Inflammatory macrophage treated with lipopolysaccharide for 4 hours (primary cell): ENCODE measurements at regions not wholly inside any gene's neighbourhood (a gene's known extent, or its start where the extent isn't known, plus 50 kb on each side); places are given as distances from the start of the nearest gene placed in this dataset.

Source experiments
- DNase-seq: peaks from one replicate; pipeline ENCODE4 v3.0.0-alpha.2; 2020

DNA sequence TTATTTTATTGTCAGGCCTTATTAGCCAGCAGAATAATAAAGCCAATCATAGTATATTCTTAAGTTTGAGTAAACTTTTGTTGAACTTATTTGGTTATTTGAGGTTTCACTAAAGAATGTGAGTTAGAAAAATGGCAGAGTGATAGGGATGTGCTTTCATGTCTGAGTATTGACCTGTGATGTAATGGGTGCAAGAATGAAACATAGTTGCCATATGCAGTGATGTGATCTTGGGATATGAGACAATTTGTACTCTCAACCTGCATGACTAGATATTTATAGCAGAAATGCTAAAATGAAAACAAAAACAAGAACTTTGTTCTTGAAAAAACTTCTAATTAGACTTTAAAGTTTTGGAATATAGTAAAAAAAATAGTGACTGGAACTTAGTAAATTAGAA, 97.9 kb downstream of the DISP1 start:
- DNase-seq = no peak

DNA sequence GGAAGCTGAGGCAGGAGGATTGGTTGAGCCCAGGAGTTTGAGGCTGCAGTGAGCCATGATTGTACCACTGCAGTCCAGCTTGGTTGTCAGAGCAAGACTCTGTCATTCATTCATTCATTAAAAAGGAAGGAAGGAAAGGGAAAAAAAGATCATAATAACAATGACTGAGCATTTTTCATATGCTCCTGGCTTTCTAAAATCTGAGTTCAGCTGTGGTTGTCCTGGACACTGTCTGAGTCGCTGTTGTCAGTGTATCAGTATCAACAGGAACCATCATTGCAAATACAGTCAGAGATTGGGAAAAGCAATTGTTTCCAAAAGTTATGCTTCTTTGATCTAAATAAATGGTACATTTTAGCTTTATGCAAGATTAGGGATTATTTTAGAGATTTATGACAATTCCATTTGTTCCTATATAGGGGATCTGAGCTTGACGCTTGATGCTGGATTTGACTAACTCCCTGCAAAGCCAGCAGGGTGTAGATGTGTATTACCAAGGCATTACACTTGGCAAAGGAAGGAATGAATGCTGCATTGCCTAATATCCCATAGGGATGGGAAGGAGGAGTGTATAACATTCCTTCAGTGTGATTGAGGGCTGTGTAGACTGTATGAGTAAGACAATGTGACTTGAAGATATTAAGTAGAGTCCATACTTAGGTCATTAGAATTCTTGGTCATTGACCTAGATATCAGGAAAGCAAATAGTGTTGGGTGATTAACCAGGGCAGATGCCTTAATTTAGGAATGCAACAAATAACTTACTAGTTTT, 100.2 kb downstream of the DISP1 start:
- no peak for DNase-seq

DNA sequence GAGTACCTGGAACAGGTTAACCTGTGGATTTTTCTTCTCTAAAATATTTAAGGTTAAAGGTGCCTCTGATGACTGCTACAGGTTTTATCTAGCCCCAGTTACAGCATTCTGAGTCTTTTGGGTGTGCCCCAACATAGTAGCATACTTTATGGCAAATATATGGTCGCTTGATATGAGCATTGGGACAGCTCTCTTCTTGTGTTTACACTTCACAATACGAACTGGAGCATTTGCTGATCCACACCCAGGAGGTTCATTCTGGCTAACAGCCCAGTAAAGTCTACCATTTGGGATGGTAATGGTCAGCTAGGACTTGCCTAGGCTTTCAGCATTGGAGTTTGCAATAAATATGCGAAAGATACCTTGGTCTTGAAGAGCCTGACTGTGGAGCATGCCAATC, 101.3 kb downstream of the DISP1 start:
- DNase-seq = no peak

DNA sequence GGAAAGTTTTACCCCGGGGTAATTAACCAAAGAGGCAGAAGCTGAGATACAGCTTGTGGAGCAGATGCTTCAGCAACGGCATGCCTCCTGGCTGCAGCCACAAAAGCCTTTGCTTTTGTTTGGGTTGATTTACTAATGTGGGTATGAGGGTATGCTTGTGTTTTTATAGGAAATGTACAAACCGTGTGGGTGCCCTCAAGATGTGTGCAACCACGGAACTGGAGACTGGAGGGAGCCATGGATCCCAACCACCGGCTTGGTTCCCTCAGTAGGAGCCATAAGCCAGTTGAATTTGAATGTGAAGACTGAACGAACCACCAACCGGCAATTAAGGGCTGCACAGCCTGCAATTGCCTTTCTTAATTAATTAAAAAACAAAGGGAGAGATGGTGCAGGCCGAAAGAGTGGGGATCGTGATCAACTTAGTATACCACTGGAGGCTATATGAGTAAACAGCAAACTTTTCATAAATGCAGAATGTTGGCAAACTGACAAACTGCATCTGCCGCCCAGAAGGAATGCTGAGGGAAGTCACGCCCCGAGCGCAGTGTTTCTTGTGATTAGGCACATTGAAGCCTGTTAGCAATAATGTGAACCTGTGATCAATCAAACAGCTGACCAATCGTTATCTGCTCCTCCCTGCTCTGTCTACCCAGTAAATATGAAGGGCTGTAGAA, 104.1 kb downstream of the DISP1 start:
- no peak for DNase-seq

DNA sequence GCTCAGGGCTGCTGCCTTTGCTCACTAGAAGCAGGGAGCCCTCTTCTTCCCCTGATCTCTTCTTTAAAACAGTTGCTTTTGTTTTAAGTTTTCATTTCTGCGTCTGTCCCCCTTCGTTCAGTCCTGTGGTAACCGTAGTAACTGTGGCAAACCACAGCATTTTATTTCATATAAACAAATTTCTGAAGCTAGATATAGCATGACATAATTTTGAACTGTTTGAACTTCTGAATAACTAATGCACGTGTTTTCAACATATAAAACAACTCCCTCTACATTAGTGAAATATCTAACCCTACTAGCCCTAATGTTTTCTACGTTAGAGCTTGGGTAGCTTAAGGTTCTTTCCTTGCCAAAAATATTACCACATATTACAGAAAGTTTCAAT, 104.6 kb downstream of the DISP1 start:
- no peak for DNase-seq

DNA sequence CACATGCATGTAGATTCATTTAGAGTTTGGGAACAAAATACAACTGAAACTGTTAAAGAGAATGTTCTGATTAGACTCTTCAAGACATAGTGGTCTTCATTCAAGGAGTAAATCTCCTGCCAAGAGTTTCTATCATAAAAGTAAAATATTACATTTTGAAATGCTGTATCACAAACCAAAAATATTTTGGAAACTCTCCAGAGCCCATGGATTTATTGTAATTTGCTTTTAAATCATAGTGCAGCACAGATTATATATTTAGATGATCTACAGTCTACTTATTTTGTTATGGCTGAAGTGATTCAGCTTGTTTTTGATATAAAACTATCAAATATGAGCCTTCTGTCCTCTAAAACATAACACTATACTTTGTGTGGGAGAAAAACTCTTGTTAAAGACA, 105.3 kb downstream of the DISP1 start:
- DNase-seq = no peak

DNA sequence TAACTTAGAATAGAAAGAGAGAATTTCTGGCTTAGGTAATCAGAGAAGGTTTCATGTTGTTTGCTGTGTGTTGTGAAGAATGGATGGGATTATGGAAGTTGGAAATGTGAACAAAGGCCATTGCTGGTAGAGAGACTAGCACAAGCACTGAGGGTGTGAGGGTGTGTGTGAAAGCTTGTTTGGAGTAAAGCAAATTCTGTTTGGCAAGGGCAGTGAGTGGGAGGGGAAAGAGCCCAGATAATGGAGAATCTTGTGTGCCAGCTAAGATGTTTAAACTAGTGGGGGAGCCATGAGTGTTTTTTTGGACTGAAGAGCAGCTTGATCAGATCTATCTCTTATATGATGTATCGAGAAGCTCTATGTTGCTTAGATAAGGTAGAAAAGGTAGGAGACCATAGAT, 107.1 kb downstream of the DISP1 start:
- DNase-seq = no peak

DNA sequence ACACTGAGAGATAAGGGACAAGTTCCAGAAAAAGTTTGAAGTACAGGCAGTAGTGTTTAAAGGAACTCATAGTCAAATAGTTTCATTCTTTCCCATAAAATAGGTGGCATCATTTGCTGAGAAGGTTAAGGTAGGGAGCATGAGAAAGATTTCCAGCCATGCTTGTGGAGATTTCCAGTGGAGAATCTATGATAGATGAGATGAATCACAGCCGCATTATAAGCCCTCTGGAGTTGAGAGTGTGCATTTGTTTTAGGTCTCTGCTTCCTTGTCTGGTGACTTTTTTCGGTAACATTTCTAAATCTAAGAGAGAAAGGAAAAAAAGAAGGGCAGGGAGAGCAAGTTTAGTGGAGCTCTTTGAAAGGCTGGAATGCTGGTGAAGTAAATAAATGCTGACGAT, 108.7 kb downstream of the DISP1 start:
- DNase-seq = no peak

DNA sequence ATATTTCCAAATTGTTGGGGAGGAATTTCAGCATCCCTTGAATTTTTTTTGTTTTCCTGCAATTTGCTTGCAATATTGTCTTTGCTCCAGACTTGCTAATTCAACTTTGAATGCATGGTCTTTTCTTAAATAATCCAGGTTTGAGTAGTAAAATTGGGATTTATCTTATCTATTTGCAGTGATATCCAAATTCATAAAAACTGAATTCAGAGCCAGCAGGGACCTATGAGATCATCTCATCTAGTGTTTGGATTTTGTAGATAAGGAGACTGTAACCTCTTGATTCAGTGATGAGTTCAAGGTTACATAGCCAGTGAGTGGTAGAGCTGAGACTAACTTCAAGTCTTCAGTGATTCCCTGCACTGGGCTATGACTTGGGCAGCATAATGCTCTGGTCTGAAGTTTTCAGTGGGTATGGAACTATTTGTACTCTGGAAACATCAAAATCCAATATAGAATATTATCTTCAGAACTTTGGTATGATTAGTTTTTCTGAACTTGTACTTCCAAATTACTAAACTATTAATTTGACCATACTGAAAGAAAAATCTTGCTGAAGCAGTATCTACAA, 109.4 kb downstream of the DISP1 start:
- DNase-seq = no peak

DNA sequence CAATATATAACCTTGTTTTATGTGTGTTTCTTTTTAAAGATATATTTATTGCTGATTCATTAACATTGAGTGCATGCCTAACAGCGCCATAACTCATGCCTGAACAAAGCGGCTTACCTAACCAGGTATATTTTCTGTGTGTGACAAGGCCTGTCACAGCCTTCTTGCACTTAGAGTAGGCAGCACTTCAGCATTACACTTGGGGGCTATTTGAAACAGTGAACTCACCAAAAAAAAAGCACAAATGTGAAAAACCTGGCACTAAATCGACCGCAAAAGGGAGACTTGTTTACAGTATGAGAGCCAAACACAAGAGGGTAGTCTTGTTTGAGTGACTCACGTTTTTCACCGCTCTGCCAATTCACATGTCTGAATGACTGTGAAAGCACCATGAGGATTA, 111.7 kb downstream of the DISP1 start:
- no peak for DNase-seq

DNA sequence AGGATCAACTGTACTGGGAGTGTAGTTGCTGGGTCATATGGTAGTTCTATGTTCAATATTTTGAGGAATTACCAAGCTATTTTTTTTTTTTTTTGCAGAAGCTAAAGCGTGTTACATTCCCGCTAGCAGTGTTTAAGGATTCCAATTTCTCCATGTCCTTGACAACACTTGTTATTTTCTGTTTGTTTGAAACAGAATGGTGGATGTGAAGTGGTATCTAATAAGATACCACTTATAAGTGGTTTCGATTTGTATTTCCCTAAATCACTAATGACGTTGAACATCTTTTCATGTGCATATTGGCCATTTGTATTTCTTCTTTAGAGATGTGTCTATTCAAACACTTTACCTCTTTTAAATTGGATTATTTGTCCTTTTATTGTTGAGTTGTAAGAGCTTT, 112.2 kb downstream of the DISP1 start:
- DNase-seq = no peak

DNA sequence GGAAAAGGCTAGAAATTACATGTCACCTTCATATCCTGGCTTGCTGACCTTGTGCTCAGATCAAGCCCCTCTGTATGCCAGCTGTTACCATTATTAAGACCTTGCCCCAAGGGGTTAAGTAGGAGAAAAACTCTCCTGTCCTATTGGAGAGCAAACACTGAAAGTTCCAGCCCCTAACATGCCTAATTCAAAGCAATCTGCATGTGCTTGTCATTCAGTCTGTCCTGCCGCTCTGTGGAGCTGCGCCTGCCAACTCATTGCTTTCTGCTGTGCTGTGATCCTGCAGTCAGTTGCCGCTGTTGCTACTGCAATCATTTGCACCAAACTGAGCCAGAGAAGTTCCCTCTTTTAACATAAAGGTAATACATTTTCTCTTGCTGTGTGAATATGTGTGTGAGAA, 113.4 kb downstream of the DISP1 start:
- no peak for DNase-seq

DNA sequence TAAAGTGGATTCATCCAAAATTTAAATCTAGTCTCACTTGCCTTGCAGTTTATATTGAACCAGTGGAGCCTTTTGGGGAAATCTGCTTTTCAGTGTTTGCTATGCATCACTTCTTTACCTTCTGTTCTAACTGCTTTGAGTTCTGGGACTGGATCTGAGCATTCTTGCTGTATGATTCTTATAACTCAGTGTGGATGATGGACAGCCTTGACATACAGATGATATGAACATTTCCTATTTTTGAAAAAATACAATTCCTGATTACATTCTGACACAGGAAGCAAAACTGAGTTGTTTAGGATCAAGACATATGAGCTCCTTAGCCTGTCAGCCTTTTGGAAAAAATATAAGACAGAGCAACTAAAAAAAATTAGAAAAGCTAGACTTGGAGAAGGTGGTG, 115.2 kb downstream of the DISP1 start:
- DNase-seq = no peak

DNA sequence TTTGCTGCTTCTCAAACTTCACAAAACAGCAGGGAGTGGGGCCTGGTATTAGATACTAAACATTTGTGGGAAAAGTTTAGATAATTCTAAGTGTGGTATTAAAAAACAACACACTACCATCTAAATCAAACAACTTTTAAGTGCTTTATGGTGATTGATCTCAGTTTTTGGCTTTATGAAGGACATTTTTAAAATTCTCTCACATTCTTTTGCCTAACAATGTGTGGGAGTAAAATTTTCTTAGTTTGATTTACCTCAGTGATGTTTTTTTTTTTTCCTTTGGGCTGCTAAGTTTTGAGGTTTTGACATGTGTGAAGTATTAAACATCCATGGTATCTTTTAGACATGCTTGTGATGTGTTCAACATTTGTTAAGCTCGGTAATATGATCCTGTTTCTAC, 116.2 kb downstream of the DISP1 start:
- DNase-seq = no peak

DNA sequence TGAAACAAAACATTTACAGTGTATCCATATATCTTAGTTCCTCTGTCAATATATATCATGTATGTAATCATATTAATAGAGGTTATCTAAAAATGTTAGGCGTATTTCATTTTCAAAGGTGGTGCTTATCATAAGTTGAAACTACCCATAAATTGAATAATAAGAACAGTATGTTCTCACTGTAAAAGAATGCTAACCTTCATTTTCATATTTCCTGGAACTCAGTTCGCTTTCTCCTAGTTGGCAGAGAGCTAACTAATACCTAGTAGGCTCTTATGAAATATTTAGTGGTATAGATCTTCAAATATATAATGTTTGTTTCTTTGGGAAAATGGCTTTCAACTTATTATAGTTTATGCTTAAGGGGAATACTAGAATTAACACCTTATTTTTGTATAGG, 118.4 kb downstream of the DISP1 start:
- no peak for DNase-seq

DNA sequence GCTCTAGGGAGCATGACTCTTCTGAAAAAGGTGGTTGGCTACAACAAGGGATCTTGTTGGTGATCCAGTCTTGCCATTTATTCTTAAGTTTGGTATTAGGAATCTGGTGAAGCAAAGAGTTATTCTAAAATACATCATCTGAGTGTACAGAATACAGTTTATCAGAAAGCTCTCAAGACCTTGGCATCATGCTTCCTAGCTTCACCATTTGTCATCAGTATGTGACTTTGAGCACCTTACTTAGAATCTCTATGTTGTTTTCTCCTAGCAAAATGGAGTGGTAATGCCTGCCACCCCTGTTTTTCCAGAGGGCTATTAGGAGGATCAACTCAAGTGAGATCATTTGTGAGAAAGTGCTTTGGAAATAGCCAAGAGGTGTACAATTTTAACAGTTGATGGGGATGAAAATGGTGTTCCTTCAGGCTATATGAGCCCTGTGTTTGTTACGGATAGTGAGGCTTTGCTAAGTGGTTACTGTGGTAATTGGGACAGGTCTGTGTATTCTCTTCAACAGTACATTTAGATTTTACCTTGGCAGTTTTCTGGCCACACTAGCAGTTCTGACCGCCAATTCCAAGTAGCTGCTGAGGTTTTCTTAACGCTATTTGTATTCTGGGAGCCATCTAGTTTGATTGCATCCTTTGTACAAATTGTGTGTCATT, 120.5 kb downstream of the DISP1 start:
- DNase-seq = no peak

DNA sequence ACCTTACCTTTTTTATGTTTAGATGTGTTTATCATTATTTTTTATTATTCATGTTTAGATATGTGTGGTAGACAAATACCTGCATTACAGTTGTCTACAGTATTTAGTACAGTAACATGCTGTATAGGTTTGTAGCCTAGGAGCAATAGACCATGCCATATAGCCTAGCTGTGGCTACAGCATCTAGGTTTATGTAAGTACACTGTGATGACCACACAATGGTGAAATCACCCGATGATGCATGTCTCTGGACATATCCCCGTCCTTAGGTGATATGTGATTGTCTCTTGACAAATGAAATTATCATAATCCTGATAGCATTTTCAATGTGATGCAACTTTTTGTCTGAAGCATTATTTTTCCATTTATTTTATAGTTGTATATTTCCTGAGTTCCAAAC, 121.2 kb downstream of the DISP1 start:
- DNase-seq = no peak

DNA sequence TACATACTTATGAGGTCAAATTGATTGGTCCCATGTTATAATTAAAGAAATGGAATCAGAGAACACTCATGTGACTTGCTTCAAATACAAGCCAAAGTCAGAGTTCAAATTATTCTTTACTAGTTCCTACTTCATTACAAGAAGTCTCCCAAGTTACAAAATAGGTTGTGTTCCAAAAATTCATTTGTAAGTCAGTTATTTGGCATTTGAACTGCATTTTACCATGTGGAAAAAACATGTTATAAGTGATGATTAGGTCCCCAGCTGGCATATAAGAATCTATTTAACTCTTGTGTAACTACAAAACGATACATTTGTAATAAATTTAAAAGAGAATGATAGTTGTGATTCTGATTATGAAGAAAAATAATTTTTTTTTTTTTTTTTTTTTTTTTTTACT, 124.1 kb downstream of the DISP1 start:
- DNase-seq = no peak

DNA sequence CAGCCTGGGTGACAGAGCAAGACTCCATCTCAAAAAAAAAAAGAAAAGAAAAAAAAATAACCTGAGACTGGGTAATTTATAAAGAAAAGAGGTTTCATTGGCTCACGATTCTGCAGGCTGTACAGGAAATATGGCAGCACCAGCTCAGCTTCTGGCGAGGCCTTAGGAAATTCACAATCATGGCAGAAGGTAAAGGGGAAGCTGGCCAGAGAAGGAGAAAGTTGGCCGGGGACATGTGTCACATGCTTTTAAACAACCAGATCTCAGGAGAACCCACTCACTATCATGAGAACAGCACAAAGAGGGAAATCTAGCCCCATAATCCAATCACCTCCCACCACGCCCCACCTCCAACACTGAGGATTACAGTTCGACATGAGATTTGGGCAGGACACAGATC, 125.3 kb downstream of the DISP1 start:
- DNase-seq = no peak

DNA sequence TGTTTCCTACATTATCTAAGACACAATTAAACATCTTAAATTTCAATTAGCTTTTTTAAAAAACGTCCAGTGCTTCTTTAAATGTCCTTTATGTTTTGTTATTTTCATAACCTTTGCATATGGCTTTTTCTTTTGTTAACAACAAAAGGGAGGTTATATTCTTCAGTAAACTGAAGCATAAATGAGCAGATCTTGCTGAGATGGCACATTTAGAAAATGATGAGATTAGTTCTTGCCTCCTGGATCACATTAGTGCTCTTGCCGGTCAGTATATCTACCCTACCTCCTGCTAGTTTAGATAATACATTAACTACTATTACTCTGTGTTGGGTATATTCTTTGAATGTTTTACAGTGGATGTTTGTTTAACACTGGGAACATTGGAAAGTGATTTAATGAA, 126.1 kb downstream of the DISP1 start:
- DNase-seq = no peak

DNA sequence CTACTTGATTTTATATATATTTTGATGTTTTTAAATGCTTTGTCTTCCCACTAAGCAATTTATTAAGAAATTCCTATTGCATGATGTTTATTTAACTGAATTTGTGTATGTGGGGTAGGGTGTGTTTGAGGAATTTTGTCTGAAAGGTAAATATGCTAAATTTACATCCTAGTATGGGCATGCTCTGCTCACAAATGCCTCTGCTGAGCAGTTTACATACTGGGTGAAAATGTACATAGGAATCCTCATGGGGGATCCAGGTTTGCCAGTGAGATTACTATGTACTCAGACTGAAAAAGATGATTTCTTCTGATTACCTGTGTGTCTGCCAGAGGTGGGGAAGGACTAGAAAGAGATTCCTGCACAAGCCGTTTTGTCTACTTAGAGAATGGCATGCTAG, 126.6 kb downstream of the DISP1 start:
- no peak for DNase-seq

DNA sequence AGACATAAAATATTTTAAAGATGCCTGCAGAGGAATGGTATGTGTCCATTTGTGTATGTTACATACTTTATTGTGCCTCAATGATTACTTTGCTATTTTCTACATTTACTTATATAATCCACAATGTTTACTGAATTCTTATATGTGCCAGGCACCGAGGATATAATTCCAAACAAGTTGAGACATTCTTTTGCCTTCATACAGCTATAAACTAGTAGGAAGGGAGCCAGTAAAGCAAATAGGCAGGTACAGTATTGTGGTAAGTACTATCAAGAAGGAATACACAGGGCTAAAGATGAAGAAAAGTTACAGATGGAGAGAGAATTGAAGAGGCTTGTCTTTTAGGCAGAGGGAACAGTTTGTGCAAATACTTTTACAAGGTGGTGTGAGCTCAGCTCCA, 131.6 kb downstream of the DISP1 start:
- no peak for DNase-seq

DNA sequence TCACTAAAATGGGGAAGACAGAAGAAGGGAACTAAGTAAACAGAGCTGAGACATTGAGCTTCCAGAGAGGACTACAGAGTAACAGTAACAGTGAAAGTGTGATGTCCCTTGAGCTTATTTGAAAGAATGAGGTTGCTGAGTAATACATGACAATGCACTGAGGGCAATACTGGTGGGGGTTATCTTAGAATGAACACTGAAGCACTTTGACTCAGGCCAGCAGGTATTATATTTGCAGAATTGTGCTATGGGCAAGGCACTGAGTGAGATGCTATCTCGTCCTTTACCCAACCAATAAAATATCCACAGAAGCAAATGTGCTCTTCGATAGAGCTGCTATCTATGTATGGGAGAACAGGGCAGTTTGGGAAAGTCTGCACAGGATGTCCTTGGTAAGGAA, 133.2 kb downstream of the DISP1 start:
- DNase-seq = no peak

DNA sequence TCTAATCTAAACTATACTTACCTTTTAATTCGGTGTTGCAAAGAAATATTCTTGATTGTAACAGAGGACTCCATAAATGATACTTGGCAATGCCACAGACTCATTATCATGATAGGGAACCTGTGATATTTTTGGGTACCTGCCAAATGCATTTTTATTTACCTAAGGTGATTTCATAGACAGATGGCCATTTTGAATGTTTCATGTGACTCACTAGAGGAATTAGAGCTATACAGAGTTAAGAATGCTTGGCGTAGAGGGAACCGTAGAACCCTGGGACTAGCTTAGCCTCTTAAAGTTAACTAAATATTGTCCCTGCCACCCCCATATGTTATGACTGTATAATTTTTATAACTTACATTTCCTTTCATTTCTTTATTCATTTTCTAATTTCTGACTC, 136.1 kb downstream of the DISP1 start:
- no peak for DNase-seq
